Hematopoietic multipotent progenitor cell treated with erythropoietin and hydrocortisone succinate and interleukin-3 and kit ligand, for 6 days (in vitro differentiated cells): ENCODE measurements at regions not wholly inside any gene's neighbourhood (a gene's known extent, or its start where the extent isn't known, plus 50 kb on each side); places are given as distances from the start of the nearest gene placed in this dataset.

ENCODE experiments used
- DNase-seq: peaks from one replicate; pipeline ENCODE4 v3.0.0-alpha.2; 2015

DNA sequence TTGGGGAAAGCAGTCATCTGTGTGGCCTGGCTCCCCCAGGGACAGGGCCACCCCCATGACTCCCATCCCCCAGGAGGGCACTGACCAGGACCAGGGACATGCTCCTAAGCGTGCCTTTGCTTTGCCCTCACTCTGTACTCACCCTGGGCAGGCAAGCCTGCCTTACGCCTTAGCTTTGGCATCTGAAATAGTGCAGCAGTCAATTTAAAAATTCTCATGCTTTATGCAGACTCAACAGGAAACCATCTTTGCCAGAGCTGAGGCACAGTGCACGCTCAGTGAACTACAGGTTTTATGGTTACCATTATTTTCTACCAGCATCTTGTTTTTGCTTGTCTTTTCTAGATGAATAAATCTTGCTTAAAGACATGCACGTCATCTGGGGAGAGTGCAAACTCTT lies 323.5 kb downstream of the IRX2 start:
- DNase-seq: no peak

DNA sequence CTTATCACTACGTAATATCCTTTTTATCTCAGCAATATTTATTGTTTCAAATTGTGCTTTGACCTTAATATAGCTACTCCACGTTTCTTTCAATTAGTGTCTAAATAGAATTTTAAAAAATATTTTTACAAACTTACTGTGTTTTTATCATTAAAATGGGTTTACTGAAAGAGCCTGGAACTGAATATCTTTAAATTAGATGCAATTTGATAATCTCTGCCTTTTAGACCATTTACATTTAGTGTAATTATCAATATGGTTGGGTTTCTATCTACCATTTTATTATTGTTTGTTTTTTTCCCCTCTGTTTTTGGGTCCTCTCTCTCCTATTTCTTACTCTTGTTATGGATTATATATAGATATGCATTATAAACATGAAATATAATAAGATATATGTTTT lies 327.8 kb downstream of the IRX2 start:
- no peak for DNase-seq

GRCh38 chr5:2417301-2417700 lies 334.2 kb downstream of the IRX2 start:
- no peak for DNase-seq

DNA sequence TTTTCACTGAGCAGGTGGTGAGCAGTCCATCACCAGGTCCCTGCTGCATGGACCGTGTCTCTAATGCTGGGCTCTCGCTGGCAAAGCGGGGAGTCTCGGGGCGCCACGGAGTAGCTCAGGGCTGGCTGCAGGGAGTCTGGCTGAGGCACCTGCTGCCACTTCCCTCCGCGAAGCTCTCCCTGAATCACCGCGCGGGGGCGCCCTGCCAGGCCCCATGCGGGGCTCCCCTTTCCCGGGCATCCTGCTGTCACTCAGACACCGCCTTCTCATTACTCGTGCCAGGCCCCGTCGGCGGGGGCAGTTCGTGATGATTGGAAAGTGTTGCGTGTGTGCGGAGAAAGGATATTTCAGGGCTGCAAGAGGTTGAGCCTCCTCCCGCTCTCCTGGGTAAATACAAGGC lies 335.8 kb downstream of the IRX2 start:
- no peak for DNase-seq

DNA sequence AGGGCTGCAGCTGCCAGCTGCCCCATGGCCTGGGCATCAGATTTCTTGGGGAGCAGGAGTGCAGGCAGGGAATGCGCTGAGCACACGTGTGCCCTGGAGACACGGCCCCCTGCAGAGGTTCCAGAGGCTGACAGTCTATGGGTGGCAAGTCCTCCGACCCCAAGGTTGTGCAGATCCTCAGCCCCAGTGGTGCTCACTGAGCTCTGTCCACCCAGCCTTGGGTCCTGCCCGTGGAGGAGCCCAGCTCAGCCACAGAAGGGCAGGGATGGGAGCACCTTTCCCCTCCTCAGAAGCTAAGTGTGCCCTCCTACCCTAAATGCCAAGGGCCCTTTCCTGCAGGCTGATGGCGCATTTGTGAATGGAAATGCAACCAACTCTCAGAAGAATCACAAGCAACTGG lies 341.0 kb downstream of the IRX2 start:
- DNase-seq: no peak

DNA sequence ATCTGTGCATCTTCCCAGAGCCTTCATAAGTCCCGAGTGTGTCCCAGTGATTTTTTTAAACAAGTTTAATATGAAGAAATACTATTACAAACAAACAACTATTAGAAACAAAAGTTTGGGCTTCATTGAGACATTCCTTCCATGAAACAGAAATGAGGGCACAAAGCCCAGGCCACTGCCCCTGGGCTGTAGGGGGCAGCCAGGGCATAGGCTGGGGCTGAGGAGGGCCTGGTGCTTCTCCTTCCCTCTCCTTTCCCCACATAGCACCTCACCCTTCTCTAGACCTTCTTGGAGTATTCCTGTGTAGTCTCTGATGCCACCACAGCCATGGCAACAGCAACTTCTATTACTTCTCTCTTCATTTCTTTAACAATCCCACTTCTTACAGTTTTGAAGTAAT lies 348.2 kb downstream of the IRX2 start:
- no peak for DNase-seq

DNA sequence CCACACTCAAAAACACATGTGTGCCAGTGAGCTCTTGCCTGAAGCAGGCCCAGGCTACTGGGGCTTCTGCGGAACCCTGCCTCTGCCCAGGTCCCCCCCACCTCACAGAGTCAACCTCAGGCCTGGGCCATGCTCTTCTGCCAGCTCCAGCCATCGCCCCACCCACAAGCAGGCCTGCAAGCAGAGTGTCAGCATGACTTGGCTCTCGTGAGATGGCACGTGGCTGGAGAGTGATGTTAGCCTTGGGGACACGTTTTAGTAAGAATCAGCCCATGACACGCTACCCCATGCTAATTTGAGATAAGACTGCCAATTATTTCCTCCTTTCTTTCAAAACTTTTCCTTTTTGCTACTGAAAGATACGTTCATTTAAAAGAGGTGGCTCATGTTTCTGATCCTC lies 351.7 kb downstream of the IRX2 start:
- DNase-seq: no peak

DNA sequence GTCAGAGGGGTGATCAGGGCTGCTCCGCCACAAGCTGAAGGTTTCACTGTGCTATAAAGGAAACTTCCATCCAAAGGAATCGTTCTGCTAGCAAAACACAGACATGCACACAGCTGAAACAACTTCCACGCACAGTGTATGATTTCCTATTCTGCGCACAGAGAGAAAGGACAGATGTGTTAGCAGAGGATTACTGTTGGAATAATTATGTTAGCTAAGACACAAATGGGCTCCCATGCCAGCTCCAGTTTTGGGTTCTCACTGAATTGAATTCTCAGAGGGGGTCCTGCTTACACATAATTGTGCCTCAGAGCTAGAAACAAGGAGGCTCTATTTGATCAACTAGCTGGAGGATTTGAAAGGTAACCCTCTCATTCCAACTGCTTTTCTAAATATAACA lies 352.4 kb downstream of the IRX2 start:
- no peak for DNase-seq

GRCh38 chr5:2393556-2393955 lies 357.9 kb downstream of the IRX2 start:
- DNase-seq: no peak

GRCh38 chr5:2391566-2391965 lies 359.9 kb downstream of the IRX2 start:
- no peak for DNase-seq

DNA sequence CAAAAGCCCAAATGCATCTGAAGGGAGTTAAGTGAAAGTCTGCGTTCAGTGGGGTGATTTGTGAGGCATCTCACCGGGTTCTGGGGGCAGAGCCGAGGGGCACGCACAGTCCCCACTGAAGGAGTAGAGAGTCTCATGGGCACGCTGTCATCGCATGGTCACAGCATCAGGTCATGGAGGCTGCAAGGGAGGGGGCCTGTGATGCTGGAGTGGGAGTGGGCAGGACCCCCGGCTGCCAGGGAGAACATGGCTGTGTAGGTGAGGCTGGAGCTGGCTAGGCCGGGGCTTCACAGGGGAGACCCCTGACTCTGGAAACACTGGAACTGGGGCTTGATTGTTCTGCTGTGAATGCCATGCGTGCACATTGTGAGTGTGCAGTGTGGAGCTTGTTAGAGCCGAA lies 360.5 kb downstream of the IRX2 start:
- no peak for DNase-seq

DNA sequence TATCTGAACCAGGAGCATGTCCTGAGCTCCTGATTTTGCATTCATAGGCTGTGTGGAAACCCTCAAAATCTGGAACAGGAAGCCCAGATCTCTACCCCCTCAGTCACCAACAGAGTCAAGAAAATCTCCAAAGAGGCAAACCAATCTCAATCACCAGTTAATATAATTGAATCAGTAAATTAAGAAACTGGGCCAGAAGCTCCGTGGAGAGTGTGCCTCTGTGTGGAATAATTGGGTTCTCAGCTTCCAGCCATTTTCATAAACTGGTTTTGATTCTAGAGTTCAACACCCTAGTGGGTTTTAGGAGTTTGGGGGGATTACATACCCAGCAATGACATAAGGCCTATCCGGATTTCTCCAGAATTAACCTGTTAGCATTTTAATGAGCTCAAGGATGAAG lies 362.9 kb downstream of the IRX2 start:
- DNase-seq: no peak

- no peak for DNase-seq
Measured at GRCh38 chr5:2387634-2388325, 363.7 kb downstream of the IRX2 start.

- no peak for DNase-seq
Measured at GRCh38 chr5:2387250-2387633, 364.2 kb downstream of the IRX2 start.

DNA sequence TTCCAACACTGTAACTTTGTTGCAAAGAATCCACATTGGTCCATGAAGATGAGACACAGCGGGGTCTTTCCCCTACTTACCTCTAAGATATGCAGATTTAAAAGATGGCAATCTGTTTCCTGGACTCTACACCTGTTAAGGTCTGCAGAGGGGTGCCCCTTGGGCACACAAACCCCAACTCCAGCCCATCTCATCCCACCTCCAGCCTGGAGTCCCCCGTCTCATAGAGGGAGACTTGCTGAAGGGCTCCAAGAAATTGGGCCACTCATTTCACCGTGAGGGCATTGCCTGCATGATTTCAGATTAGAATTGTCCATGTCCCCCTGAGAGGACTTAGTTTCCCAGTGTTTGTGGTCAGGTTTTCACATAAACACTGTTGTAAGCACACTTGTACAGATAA lies 365.7 kb downstream of the IRX2 start:
- DNase-seq: no peak

DNA sequence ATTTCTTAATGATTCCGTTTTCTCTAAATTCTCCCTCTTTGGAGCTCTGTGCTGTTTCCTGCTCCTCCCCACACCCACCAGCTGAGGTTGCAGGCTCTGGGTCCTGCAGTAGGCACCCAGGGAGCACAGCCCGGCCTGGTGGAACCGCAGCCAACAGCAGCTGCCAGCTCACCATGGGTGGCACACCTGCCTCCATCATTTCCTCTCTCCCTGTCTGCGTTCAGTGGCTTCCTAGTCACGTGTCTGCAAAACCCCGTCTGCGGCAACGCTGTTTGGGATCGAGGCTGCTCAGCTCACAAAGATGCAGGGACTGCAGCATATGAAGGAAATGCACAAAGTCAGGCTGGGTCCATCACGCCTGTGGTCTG lies 367.8 kb downstream of the IRX2 start:
- DNase-seq: no peak

DNA sequence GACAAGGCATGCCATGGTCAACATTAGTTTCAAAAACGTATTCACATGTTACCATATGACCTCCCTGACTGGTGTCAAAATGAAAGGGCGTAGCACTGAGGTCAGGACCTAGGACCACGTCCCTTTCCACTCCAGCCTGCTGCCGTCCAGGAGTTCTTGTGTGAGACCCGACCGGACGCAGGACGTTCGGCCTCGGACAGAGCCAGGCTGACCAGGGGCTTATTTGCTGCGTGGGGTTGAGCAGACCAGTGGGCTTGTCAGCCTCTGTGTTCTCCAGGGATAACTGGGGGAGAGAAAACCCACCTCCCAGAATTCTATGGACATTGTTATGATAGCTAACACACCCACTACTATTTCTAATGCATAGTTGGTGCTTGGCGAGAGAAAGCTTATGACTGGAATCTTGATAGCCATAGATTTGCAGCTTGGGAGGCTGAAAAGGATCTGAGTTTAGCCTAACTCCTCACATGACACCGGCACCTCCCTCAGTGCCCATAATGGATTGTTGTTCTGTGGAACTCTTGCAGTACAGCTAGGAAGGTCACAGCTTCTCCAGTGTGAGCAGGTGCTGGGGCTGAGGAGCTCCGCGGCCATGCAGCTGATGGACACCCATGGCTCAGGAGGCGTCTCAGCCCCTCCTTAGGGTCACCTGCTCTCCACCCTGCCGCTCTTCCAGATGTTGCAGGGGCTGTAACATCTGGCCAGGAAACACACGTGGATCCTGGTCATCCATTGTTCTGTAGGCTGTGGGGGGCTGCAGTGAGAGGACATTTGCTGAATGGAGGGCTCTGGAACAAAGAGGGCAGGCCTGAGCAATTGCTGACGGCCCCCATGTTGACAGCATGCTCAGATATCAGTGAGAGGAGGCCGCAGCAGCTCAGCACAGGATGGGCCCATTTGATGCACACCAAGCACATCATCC lies 368.4 kb downstream of the IRX2 start:
- no peak for DNase-seq

DNA sequence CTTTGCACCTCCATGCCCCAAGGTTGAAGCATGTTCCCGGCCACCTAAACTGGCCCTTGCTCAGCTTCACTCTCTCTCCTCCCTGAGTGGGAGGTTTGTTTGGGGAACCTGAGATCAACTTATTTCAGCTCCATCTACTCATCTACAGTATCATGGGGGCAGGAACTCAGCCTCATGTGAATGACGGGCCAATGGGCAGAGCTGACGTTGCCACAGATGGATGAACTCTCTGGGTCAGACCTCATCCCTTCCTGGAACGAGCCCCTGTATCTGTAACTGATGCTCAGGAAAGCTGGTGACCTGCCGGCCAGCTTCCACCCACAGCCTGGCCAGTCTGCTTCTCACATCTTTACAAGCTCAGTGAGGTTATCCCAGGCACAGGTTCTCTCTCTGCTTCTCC lies 369.6 kb downstream of the IRX2 start:
- no peak for DNase-seq

DNA sequence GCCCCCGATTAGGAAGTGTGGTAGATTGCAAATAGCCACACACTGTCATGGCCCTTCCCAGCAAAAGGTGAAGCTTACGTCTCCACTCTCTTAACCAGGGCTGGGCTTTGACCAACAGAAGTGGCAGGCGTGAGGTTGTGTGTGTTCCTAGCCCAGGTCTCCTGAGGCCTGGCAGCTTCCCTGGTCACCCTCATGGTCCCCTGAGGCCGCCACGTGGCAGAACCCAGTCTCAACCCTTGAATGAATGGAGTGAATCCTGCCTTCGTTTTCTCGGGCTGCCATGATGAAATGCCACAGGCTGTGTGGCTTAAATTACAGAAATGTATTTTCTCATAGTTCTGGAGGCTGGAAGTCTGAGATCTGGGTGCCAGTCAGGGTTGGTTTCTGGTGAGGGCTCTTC lies 370.4 kb downstream of the IRX2 start:
- DNase-seq: no peak

DNA sequence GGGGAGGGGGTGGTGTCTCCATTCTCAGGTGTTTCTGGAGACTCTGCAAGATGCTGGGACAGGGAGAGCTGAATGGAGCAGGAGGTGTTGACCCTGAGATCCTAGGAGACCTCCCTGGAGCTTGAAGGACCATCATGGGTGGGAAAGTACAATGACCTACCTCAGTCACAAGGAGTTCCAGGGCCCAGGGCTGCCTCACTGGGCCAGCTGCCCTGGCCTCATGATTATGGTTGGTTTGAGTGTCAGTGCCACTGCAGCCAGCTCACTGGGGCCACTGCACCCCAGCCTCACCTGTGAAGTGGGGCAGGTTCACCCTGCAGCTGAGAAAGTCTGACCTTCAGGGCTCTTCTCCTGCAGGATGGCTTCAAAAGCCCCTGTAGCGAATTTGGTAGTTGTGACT lies 372.5 kb downstream of the IRX2 start:
- DNase-seq: no peak

DNA sequence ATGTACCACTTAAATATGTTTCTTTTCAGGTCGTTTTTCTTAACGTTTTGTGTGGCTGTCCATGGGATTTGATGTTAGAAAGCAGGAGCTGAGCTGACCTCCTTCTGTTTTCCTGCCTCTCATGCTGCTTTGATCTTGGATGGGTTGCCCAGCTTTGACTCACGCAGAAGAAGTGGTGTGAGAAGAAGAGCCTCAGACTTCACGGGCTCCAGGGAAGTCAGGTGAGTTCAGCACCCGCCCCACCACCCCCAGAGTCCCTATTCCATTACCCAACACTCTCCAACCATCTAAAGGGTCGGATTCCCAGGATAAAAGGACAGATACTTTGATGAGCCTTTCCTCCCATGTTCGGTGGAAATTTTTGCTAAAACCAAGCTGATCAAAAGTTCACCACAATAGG lies 373.4 kb downstream of the IRX2 start:
- DNase-seq: no peak

GRCh38 chr5:2376486-2376885 lies 375.0 kb downstream of the IRX2 start:
- DNase-seq: no peak

- DNase-seq: no peak
Measured at GRCh38 chr5:2375757-2376250, 375.7 kb downstream of the IRX2 start.

- no peak for DNase-seq
Measured at GRCh38 chr5:2375291-2375690, 376.2 kb downstream of the IRX2 start.

DNA sequence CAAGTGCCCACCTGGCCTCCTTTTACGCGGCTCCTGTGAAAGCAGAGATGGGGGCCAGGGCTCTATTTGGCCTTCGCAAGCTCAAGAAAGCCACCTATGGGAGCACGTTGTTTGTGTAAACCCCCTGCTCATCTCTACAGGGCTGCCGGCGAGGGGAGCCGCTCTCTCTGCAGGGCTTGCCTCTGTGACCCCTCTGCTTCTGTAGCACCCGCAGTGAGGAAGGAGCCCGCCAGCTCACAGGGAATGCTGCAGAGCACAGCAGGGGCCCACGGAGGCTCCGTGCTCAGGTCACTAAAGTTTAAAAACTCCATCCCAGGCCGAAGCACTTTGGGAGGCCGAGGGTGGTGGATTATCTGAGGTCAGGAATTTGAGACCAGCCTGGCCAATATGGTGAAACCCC lies 376.8 kb downstream of the IRX2 start:
- no peak for DNase-seq
